Embryonic facial prominence (tissue), 1 donor: ENCODE measurements at regions not wholly inside any gene's neighbourhood (a gene's known extent, or its start where the extent isn't known, plus 50 kb on each side); places are given as distances from the start of the nearest gene placed in this dataset.
"Not testable (repeated sequence)": the region's sequence is repeated elsewhere in the genome, so short reads cannot be mapped to it uniquely, and the experiment has no call there.

Experiments used
- DNase-seq: peaks from one replicate; pipeline ENCODE4 v3.0.0-alpha.2; 2016; ENCODE audit errors: extremely low spot score

- DNase-seq = no peak
These were observed 127.8 kb upstream of the CCDC180 start for GRCh38 chr9:97179616-97180015.

- no peak for DNase-seq
These were observed 131.3 kb upstream of the CCDC180 start for GRCh38 chr9:97176206-97176605.

DNA sequence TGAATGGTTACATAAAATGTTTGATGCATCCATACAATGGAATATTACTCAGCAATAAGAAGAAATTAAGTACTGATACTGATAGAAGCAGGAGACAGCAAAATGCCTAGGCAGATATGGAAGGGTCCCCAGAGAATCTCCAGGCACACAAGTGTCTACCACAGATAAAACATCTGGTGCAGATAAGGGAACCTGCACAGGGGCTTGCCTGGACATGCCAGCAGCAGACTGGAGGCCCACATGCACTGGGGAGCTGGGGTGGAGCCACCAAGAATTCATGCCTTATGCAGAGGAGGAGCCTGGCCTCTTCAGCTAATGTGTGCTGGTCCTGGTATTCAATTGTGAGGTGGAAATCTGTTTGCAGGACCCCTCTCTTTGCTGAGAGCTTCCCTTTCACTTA lies 129.2 kb upstream of the CTSV start:
- DNase-seq = not testable (repeated sequence)

- not testable (repeated sequence) for DNase-seq
These were observed 127.7 kb upstream of the CTSV start for GRCh38 chr9:97166496-97167138.

DNA sequence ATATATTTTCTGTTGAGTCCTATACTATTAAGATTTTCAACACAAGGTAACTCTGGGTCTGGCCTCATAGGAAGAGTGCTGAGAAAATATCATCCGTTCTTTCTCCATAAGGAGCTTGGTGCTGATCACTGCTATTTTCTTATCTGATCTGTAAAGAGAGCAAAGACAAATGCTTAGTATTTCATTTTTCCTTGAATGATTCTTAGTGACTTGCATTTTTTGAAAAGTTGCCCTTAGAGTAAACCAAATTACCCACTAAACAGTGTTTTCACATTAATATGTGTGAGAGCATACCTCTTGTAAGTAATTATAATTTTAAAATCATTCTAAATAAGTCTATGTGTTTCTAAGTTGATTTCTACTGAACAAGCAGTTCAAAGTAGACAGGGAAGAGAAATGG lies 121.3 kb upstream of the CTSV start:
- no peak for DNase-seq

DNA sequence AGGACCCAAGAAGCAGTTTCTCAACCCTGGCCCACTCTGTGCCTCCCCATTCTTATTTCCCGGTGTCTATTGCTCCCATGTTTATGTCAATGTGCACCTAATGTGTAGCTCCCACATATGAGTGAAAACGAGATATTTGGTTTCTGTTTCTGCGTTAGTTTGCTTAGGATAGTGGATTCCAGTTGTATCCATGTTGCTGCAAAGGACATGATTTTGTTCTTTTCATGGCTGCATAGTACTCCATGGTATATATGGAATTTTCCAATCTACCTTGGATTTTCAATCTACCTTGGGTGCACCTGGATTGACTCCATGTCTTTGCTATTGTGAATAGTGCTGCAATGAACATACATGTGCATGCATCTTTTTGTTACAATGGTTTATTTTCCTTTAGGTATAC lies 119.8 kb upstream of the CTSV start:
- DNase-seq = not testable (repeated sequence)

GRCh38 chr9:97155441-97155840 lies 116.5 kb upstream of the CTSV start:
- DNase-seq = not testable (repeated sequence)

DNA sequence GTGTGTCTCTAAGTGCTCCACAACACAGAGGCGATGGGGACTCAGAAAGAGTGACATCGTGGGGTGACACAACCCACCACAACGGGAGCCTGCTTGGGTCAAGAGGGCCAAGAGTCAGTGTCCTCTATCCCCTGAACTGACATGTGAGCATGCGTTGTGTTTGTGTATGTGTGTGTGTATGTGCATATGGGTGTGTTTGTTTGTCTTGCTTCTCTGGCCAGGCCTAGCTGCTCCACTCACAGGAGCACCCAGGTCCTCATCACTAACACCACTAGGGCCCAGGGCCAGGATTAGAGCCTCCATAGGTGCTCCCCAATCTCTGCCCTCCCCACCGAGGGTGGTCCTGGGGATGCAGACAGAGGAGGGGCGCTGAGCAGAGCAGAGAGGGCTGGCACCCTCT lies 115.0 kb upstream of the CTSV start:
- no peak for DNase-seq

DNA sequence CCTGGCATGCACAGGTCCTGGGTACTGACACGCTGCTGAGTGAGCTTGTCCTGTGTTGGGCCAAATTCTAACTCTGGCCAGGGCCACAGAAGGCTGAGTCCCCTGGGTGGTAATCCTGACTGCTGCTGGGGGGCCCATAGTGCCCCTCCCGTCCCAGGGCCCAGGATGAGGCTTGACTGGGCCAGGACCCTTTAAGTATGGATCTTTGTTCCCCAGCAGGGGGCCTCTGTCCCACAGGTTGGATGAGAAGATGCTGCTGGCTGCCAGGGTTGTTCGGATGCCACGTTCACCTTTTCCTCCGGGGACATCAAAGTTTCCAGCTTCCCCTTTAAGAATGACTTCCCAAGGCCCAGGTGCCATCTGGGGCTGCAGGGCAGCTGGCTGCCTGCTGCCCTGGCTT lies 114.2 kb upstream of the CTSV start:
- DNase-seq = not testable (repeated sequence)

DNA sequence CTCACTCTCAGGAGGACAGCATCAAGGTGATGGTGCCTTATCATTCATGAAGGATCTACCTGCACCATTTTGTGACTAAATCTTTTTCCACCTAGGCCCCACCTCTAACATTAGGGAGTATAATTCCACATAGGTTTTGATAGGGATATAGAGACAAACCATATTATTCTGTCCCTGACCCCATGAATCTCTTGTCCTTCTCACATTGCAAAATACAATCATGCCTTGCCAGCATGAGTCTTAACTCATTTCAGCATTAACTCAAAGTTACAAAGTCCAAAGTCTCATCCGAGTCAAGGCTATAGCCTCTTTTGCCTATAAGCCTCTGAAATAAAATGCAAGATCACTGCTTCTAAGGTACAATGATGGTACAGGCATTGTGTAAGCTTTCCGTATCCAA lies 111.5 kb upstream of the CTSV start:
- DNase-seq = not testable (repeated sequence)

- DNase-seq = not testable (repeated sequence)
These were observed 109.5 kb upstream of the CTSV start for GRCh38 chr9:97148428-97148827.

GRCh38 chr9:97145680-97146079 lies 106.7 kb upstream of the CTSV start:
- DNase-seq = not testable (repeated sequence)

- DNase-seq = no peak
These were observed 101.6 kb upstream of the CTSV start for GRCh38 chr9:97140566-97140965.

DNA sequence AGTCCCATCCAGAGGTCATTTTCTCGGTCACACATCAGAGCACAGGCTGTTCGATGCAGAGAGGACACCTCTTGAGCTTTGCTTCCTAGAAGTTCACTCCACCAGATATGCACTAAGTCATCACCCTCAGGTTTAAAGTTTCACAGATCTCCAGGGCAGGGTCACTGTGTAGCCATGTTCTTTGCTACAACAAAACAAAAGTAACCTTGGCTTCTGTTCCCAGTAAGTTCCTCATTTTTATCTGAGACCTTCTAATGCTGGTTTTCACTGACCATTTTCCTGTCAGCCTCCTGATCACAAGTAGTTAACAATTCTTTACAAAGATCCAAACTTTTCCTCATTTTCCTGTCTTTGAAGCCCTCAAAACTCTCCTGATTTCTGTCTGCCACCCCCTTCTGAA lies 97.5 kb upstream of the CTSV start:
- no peak for DNase-seq

DNA sequence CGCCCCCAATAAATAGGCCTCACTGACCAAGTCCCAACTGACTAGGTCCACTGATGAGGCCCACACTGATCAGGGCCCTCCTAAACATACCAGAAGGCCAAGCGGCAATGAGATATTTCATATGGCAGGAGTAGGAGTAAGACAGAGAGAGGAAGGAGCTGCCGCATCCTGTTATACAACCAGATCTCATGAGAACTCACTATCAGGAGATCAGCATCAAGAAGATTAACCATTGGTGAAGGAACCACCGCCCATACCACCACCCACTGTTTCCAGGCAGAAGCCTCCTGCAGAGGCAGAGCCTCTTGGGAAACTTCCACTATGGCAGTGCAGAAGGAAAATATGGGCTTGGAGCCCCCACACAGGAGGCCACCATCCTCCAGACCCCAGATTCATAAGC lies 95.0 kb upstream of the CTSV start:
- DNase-seq = not testable (repeated sequence)

DNA sequence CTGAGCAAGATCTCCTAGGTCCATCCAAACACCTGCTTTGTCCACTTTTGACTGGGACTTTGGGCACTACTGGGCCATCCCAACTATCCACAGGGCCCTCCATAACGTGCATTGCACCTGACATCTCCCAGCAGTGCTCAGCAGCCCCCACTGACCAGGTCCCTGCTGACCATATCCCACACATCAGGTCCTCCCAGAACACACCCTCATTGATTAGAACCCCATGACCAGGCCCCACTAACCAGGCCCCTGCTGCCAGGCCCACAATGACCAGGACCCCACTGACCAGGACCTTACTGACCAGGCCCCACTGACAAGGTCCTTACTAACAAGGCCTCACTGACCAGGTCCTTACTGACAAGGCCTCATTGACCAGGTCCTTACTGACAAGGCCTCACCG lies 93.9 kb upstream of the CTSV start:
- no peak for DNase-seq

- DNase-seq = not testable (repeated sequence)
These were observed 91.9 kb upstream of the CTSV start for GRCh38 chr9:97130864-97131263.

DNA sequence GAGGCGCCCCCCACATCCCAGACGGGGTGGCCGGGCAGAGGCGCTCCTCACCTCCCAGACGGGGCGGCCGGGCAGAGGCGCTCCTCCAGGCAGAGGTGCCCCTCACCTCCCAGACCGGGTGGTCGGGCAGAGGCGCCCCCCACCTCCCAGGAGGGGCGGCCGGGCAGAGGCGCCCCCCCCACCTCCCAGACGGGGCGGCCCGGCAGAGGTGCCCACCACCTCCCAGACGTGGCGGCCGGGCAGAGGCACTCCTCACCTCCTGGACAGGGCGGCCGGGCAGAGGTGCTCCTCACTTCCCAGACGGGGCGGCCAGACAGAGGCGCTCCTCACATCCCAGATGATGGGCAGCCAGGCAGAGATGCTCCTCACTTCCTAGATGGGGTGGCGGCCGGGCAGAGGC lies 91.4 kb upstream of the CTSV start:
- DNase-seq = not testable (repeated sequence)

GRCh38 chr9:97128919-97129318 lies 90.0 kb upstream of the CTSV start:
- no peak for DNase-seq

DNA sequence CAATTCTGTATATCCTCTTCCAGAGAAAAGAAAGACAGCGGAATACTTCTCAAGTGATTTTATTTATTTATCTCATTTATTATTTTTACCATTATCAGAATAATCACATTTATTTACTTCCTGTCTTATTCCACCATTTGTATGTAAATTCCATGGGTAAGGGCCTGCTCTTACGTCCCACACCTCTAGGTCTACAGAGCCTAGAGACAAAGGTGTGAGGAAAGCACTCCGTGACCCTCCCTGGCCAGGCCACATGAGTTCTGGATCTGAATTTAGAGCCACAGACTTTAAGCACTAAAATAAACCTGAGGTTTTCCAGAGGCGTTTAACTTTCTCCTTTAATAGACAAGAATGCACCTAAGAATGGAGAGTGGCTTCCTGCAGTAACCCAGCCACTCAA lies 85.3 kb upstream of the CTSV start:
- no peak for DNase-seq

GRCh38 chr9:97110696-97111095 lies 71.8 kb upstream of the CTSV start:
- DNase-seq = no peak

DNA sequence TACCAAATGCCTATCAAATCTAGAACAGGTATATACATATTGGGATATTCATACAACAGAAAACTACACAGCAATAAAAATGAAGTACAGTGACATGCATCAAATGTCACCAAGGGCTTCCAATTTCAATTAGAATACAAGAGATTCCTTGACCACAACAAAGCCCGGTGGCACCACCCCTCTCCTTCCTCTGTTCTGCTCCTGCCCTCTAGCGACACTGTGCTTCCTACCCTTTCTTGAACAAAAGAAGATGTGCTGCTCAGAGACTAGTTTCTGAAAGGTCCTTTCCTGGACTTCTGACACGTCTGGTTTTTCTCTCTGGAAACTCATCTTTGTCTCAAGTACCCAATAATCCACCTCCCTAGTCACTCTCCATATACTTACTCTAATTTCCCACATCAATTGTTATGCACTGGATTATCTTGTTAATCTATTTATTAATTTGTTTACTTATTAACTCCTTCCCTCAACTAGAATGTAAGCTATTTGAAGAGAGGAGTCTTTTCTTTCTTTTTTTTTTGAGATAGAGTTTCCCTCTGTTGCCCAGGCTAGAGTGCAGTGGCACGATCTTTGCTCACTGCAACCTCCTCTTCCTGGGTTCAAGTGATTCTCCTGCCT lies 70.4 kb upstream of the CTSV start:
- no peak for DNase-seq

DNA sequence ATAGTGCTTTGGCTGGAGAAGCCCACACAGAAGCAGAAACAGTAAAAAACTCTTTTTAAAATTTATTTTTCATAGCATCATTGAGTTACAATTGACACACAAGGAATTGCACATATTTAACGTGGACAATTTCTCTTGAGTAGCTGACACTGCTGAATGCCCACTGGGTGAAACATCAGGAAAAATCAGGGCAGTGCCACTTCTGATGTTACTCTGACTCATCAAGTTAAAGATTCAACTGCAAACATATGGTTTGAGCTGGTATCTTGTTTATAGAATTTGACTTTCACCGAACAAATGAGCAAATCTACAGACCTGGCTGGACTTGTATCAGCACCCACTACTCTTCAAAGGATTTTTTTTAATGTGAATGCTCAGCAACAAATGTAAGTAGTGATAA lies 66.3 kb upstream of the CTSV start:
- DNase-seq = not testable (repeated sequence)
